ENCODE measurements at regions not wholly inside any gene's neighbourhood (a gene's known extent, or its start where the extent isn't known, plus 50 kb on each side); places are given as distances from the start of the nearest gene placed in this dataset.

DNA sequence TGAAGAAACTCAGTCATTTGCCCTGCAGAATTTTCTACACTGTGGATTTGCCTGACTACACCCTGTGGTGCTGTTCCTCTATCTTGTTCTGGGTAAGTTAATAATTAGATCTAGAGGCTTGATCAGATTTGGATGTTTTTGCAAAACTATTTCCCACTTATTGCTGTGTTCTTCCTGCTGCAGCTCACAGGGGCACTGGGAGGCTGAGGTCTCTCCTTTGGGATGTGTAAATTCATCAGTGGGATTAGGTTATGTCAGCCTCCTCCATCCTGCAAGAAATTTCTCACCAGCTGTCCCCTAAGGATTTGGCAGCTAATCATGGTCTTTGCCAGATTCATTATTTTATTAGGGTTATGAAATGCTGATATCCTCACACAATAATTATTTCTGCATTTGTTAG lies 148.1 kb upstream of the ZNF32 start:
- no peak for DNase-seq

- no peak for DNase-seq
Observed at GRCh38 chr10:43795639-43796038, 147.0 kb upstream of the ZNF32 start.

- DNase-seq = no peak
Observed at GRCh38 chr10:43795093-43795492, 146.4 kb upstream of the ZNF32 start.

- peak; percentile 14 for DNase-seq
Observed at GRCh38 chr10:43794181-43794815, 145.6 kb upstream of the ZNF32 start.

- DNase-seq = peak; percentile 47
Observed at GRCh38 chr10:43793704-43794103, 145.0 kb upstream of the ZNF32 start.

GRCh38 chr10:43790147-43790546 lies 141.5 kb upstream of the ZNF32 start:
- no peak for DNase-seq

- peak; percentile 11 for DNase-seq
Observed at GRCh38 chr10:43785252-43785651, 136.6 kb upstream of the ZNF32 start.

DNA sequence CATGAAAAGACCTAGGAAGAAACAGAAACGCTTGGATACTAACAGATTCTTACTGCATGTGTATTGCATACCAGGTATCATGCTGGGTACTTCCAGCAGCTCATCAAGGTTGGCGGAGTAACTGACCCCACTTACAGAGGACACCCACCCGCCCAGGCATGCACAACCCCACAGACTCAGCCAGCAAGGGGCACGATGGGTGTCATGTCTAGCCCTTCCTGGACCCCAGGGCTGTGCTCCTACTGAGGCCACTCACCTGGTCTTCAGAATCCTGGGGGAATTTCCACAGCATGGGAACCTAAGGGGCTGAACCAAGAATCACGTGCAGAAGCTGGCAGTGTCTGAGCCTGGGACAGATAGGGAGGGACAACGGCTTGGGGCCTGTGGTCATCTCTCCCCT lies 134.1 kb upstream of the ZNF32 start:
- no peak for DNase-seq

DNA sequence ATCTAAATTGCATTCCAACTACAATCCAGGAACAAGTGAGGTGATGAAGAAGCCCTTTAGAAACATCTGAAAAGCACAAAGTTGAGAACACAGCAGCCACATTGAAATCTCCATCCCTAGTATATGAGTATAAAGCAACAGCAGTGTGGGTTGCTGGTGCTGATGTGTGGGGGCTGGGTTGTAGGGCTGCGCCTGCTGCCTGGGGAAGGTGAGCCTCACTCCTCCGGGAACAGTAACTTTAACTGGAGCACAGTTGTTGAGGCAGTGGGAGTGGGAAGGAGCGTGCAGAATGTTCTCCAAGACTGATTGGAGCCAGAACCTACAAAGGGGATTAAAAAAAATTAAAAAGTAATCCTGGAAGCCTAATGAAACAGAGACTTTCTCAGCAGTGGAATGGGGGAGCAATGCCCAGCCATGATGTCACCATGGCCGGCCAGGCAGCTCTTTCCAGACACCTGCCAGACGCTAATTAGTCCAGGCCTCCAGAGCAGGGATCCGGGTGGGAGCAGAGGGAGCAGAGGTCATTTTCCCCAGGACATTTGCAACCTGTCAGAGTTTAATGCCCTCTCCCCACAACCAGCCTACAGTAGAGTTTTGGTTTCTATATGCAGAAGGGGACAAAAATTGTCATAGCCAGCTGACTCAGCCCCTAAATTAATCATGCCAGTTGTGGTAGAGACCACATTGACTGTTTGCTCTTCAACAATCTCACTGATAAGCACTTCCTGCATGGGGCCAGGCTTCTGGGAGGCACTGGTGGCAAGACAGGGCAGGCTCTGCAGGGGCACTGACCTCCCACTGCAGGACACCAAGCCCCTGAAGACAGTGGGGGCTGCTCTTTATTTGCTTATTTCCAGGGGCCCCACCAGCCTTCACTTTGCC lies 133.0 kb upstream of the ZNF32 start:
- DNase-seq = peak; percentile 31

DNA sequence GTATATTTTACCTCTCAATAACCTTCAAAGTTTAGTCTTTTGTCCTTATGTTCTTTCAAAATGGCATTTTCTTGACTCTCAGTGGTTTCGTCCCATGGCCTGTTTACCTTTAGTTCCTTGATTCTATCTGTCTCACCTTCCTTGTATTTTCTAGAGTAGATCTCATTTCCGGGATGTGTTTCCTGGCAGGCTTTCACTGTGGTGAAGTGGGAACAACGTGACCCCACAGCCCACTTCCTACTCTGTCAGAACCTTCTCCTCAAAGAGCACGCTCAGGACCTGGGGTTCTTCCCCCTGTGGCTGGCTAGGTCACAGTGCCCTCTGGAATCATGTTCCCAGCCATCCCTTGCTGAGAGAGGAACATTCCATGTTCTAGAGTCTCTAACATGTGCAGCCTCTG lies 129.9 kb upstream of the ZNF32 start:
- DNase-seq = no peak

DNA sequence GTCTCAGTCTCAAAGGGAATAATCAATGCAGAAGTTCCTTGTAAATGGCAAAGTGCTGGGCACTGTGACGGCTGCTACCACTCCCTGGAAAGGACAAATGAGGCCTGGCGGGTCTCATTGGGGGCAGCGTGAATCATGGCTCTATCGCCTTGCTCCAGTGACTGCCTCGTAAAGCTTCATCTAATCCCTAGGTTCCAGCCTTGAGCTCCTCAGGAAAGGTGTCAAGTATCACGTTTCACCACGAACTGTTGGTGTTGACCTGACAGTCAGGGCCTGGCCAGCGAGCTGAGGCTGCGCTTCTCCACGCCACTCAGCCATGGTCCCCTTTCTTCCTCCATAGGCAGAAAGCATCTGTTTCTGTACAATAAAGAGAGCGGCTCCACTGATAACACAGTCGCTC lies 126.7 kb upstream of the ZNF32 start:
- no peak for DNase-seq

GRCh38 chr10:43774234-43774769 lies 125.6 kb upstream of the ZNF32 start:
- DNase-seq = no peak

GRCh38 chr10:43773736-43774135 lies 125.1 kb upstream of the ZNF32 start:
- DNase-seq = no peak

- DNase-seq = peak; percentile 34
Observed at GRCh38 chr10:43772171-43772570, 123.5 kb upstream of the ZNF32 start.

GRCh38 chr10:43771675-43772074 lies 123.0 kb upstream of the ZNF32 start:
- no peak for DNase-seq

- DNase-seq = peak; percentile 4
Observed at GRCh38 chr10:43765516-43765915, 116.8 kb upstream of the ZNF32 start.

DNA sequence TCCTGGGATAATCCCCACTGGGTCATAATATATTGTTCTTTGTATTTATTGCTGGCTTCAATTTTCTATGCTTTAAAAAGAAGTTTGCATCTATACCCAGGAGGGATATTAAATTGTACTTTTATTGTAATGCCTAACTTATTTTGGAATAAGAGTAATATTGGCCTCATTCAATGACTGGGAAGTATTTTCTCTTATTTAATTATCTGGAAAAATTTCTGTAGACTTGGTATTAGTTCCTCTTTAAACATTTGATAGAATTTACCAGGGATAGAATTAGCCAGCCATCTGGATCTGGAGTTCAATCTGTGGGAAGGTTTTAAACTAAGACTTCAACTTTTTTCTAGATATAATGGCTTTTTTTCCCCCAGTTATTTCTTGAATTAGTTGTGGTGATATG lies 115.2 kb upstream of the ZNF32 start:
- no peak for DNase-seq

DNA sequence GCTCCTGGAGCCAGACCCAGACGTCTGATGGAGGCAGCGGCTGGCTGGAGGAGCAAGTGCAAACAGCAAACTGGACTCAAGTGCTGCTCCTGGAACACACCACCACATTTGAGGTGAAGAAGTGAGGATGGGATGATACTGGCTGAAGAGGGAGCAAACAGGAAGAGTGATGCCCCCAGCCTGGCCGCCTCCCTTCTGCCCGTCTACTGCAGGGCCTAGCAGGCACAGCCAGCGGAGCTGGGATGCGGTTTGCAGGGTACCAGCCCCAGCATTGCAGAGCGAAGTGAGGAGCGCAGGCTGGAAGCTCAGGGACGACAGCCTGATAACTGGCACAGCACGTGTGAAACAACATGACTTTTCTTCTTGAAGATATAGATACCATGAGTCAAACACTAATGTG lies 111.8 kb upstream of the ZNF32 start:
- no peak for DNase-seq

- DNase-seq = no peak
Observed at GRCh38 chr10:43759216-43759615, 110.5 kb upstream of the ZNF32 start.

GRCh38 chr10:43756341-43756740 lies 107.7 kb upstream of the ZNF32 start:
- no peak for DNase-seq

DNA sequence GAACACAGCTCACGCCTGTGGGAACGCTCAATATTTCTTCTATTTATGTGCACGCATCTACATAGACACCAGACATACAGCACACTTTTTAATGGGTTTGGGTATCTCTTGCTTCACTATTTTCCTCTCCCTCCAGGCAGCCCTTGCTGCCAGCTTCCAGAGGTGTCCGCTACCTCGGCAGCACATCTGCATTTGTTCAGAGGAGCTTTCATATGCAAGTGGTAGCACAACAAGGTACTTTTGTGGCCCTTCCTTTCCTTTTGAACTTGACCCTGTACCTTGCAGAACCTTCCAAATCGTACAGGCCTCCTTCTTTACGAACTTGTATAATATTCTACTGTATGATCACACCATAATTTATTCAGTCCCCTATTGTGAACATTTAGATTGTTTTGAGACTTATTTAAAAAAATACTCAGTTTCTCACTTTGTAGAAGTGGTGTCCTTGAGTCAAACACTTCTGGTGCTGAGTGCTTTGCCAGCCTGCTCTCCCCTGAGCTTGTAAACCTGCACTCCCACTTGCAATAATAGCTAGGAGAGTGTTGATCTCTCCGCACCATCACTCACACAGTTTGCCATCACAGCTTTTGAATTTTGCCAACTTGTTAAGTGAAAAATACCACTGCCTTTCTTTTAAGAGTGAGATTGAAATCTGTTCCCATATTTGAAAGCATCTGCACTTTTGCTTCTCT lies 106.0 kb upstream of the ZNF32 start:
- no peak for DNase-seq

- DNase-seq = no peak
Observed at GRCh38 chr10:43753397-43754061, 104.8 kb upstream of the ZNF32 start.

DNA sequence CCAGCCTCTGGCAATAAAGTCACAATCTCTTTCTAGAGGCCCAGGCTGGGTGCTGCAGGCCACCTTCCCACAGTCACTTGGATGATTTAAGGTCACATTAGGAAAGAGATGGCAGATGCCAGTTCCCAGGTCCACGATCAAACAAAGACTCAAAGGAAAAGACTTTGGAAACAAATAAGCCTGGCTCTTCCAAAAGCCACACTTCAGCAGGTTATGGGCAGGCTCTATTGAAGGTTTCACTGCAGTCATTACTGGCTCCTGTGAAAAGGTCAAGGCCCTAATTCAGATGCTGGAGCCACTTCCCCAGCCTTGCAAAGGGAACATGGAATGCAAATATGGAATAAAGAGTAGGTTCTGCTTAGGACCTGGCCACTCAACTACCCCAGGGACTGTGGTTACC lies 104.0 kb upstream of the ZNF32 start:
- DNase-seq = no peak
